Smooth muscle cell (in vitro differentiated cells): ENCODE measurements at regions not wholly inside any gene's neighbourhood (a gene's known extent, or its start where the extent isn't known, plus 50 kb on each side); places are given as distances from the start of the nearest gene placed in this dataset.

Experiments
- DNase-seq: peaks from one replicate; lab custom pipeline; 2025; ENCODE audit not compliant: unreplicated experiment; lab: John Stamatoyannopoulos, UW
- H2AFZ ChIP-seq: fragments of 200-600 bp; sonication (generic); 2 replicates; pipeline ENCODE4 v1.6.0; 2016; ENCODE audit warnings: antibody characterized with exemption, low read depth, mild to moderate bottlenecking
- H3F3A ChIP-seq: fragments of 200-600 bp; sonication (generic); 2 replicates; pipeline ENCODE4 v1.6.0; 2017; ENCODE audit warnings: antibody characterized with exemption, low read depth
- H3K27ac ChIP-seq: fragments of 200-600 bp; sonication (generic); 2 replicates; pipeline ENCODE4 v1.5.1; 2016; ENCODE audit warnings: low read depth, mild to moderate bottlenecking
- H3K27me3 ChIP-seq: fragments of 200-600 bp; sonication (generic); 2 replicates; pipeline ENCODE4 v1.6.1; 2016; ENCODE audit warnings: low read depth, mild to moderate bottlenecking
- H3K36me3 ChIP-seq: fragments of 200-600 bp; sonication (generic); 2 replicates; pipeline ENCODE4 v1.5.1; 2016; ENCODE audit warnings: low read depth
- H3K4me1 ChIP-seq: fragments of 200-600 bp; sonication (generic); 2 replicates; pipeline ENCODE4 v1.5.1; 2016; ENCODE audit warnings: low read depth
- H3K4me2 ChIP-seq: fragments of 200-600 bp; sonication (generic); 2 replicates; pipeline ENCODE4 v1.6.0; 2016; ENCODE audit warnings: mild to moderate bottlenecking
- H3K4me3 ChIP-seq: fragments of 200-600 bp; sonication (generic); 2 replicates; pipeline ENCODE4 v1.5.1; 2016; ENCODE audit warnings: mild to moderate bottlenecking
- H3K79me2 ChIP-seq: fragments of 200-600 bp; sonication (generic); 2 replicates; pipeline ENCODE4 v1.6.0; 2016; ENCODE audit warnings: low read depth, mild to moderate bottlenecking
- H3K9ac ChIP-seq: fragments of 200-600 bp; sonication (generic); 2 replicates; pipeline ENCODE4 v1.6.0; 2016; ENCODE audit warnings: low read depth
- H3K9me3 ChIP-seq: fragments of 200-600 bp; sonication (generic); replicated peaks from 2 replicates; pipeline ENCODE4 v1.5.1; 2016; ENCODE audit warnings: low read depth
- H4K20me1 ChIP-seq: fragments of 200-600 bp; sonication (generic); 2 replicates; pipeline ENCODE4 v1.6.0; 2016; ENCODE audit warnings: low read depth
- CTCF ChIP-seq: fragments of 200-600 bp; sonication (generic); IDR thresholded peaks from 2 replicates; pipeline ENCODE4 v1.5.1; 2017; ENCODE audit warnings: borderline replicate concordance, mild to moderate bottlenecking, antibody characterized with exemption; ENCODE audit not compliant: insufficient read depth, poor library complexity, severe bottlenecking
- WGBS: methylation state at CpG from one replicate; pipeline ENCODE4 v1.1.7; 2016; ENCODE audit warnings: low lambda C conversion rate; 5-methylcytosine and 5-hydroxymethylcytosine counted together

- Histone ChIP-seq H3F3A (no peaks in the 10 kb centered on the region), H3K4me1 (no peaks in the 10 kb centered on the region), H3K79me2 (no peaks in the 10 kb centered on the region), H3K36me3 (no peaks in the 10 kb centered on the region), H3K27ac (no peak overlapping the region), H2AFZ (no peak overlapping the region), H3K27me3 (no peaks in the 10 kb centered on the region), H3K9ac (no peak overlapping the region), H3K9me3 (no peaks in the 10 kb centered on the region), H3K4me2 (no peak overlapping the region), H3K4me3 (no peak overlapping the region), H4K20me1 (no peaks in the 10 kb centered on the region)
- DNase-seq: no peak
- WGBS: 92% methylated on average over 2 of the region's 2 CpGs
- no peak for TF ChIP-seq CTCF
Measured at GRCh38 chr5:13540168-13540750, 404.2 kb downstream of the DNAH5 start.

GRCh38 chr5:13536933-13537332 is 407.6 kb downstream of the DNAH5 start:
- H3K9me3 ChIP-seq: no peaks in the 10 kb centered on the region
- no peaks in the 10 kb centered on the region for H4K20me1 ChIP-seq
- H2AFZ ChIP-seq: no peak overlapping the region
- no peaks in the 10 kb centered on the region for H3F3A ChIP-seq
- no peaks in the 10 kb centered on the region for H3K36me3 ChIP-seq
- H3K79me2 ChIP-seq: no peaks in the 10 kb centered on the region
- H3K4me1 ChIP-seq: no peaks in the 10 kb centered on the region
- peak overlapping the region; percentile 1 for H3K4me2 ChIP-seq
- WGBS: 60% methylated on average over 5 of the region's 5 CpGs
- no peak overlapping the region for H3K4me3 ChIP-seq
- H3K9ac ChIP-seq: no peak overlapping the region
- no peak for TF ChIP-seq CTCF
- H3K27me3 ChIP-seq: no peaks in the 10 kb centered on the region
- no peak for DNase-seq
- peak overlapping the region; percentile 3 for H3K27ac ChIP-seq

GRCh38 chr5:13533833-13534232 is 410.7 kb downstream of the DNAH5 start:
- H3K36me3 ChIP-seq: no peaks in the 10 kb centered on the region
- H3K27me3 ChIP-seq: peaks cover 26% of the 10 kb centered on the region
- no peaks in the 10 kb centered on the region for H3K9me3 ChIP-seq
- no peaks in the 10 kb centered on the region for H3K79me2 ChIP-seq
- H3K4me3 ChIP-seq: no peak overlapping the region
- no peak overlapping the region for H3K27ac ChIP-seq
- no peaks in the 10 kb centered on the region for H3K4me1 ChIP-seq
- no peaks in the 10 kb centered on the region for H4K20me1 ChIP-seq
- no peak overlapping the region for H3K4me2 ChIP-seq
- 81% methylated on average over 2 of the region's 2 CpGs for WGBS
- no peak for TF ChIP-seq CTCF
- H2AFZ ChIP-seq: no peak overlapping the region
- DNase-seq: no peak
- no peaks in the 10 kb centered on the region for H3F3A ChIP-seq
- H3K9ac ChIP-seq: no peak overlapping the region

- WGBS: 58% methylated on average over 1 of the region's 1 CpG
- H3K36me3 ChIP-seq: no peaks in the 10 kb centered on the region
- no peak overlapping the region for H3K9ac ChIP-seq
- H3K9me3 ChIP-seq: no peaks in the 10 kb centered on the region
- no peaks in the 10 kb centered on the region for H3K4me1 ChIP-seq
- H2AFZ ChIP-seq: no peak overlapping the region
- no peak overlapping the region for H3K4me2 ChIP-seq
- H4K20me1 ChIP-seq: no peaks in the 10 kb centered on the region
- no peaks in the 10 kb centered on the region for H3F3A ChIP-seq
- no peak overlapping the region for H3K27ac ChIP-seq
- H3K4me3 ChIP-seq: no peak overlapping the region
- DNase-seq: no peak
- H3K27me3 ChIP-seq: peaks cover 42% of the 10 kb centered on the region
- no peak for TF ChIP-seq CTCF
- no peaks in the 10 kb centered on the region for H3K79me2 ChIP-seq
Measured at GRCh38 chr5:13529300-13529699, 415.2 kb downstream of the DNAH5 start.
